ENCODE measurements at regions not wholly inside any gene's neighbourhood (a gene's known extent, or its start where the extent isn't known, plus 50 kb on each side); places are given as distances from the start of the nearest gene placed in this dataset.

DNA sequence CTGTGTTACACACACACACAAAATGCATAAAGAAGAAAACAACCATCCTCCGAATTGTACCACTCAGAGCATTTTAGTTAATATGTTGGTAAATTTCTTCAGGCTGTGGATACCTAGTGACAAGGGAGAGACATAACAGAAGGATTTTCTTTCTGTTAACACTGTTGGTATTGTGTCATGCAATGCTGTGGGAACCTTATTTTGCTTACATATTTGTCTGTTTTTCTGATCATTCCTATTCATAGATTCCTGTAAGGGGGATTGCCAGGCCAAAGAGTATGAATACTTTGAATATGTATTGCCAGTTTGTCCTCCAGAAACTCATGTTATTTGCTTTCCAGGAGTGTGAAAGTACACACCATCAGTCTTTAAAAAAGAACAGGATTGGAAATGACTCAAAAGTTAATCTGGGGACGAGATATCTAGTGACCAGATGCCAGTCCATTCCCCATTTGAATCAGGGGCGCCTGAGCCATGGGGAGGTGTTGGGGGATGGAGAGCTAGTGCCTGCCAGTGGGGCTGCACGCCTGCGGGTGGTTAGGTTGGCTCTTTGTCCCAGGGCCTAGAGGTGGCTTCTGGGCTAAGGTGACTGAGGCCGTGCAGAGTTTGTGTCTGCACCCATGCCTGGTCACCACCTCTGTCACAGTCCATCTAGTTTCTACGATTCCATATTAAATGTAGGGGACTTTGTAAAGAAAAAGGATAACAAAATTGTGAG, 142.0 kb downstream of the PTPN20 start:
- no peak for DNase-seq

DNA sequence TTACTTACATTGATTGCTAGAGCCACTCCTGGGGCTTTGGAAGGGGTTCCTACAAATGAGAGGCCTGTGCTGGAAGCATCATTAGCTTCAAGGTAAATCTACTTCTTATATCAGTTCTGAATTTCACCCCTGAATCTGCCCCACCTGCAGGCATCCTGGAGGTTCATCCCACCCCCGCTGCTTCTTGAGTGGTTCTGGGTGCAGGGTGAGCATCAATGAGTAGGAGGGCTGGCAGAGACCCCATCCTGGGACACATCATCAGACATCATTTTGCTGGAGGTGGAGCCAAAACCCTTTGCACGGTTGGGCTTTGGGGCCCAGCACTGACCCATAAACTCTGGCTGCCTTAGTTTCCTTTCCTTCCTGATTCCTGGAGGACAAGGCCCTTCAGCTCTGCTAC, 143.7 kb downstream of the PTPN20 start:
- no peak for DNase-seq

DNA sequence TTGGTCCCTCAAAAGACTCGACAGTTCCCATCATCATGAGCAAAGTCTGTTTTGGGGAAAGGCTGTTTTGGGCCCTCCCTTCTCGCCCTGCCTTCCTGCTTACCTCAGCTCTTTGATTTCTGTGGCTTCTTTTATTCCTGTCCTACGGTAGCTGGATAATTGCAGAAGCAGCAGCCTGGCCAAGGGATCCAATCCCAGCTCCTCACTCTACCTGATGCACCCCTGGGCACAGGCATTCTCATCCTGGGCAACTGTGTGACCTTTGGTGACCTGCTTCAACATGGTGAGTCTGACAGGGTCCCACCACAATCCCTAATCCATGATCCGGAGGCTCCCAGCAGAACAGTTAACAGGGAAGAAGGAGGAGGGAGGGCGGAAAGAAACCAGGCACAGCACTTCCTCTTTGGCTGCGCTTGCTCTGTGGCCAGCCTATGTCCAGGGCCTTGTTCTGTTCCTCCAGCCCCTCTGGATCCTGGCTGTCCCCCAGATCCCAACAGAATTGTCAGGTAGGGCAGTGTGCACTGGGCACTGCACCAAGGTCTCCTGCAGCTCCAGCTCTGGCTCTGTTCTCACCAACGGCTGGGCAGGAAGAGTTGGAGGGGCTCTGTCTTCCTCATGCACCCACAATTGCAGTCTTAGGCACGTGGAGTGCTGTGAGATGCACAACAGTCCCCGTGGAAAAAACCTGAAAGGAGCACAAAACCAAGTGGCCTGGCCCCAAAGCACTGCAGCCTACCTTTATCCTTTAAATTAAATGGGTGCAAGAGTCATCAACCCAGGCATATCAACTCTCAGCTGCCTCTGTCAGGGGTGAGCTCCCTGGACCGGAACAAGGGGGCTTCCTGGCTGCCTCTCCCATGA, 144.4 kb downstream of the PTPN20 start:
- no peak for DNase-seq

DNA sequence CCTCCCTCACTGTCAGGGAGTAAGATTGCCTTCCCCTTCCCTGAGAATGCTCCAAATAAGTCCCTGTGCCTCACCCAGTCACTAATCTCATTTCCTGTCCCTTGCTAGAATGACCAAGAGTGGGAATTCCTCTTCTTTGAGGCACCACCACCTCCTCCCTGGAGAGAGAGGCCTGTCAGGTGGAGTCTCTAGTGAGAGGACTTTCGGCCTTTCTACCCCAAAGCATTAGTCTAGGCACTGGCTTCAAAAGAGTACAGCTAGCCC, 145.0 kb downstream of the PTPN20 start:
- DNase-seq = no peak

DNA sequence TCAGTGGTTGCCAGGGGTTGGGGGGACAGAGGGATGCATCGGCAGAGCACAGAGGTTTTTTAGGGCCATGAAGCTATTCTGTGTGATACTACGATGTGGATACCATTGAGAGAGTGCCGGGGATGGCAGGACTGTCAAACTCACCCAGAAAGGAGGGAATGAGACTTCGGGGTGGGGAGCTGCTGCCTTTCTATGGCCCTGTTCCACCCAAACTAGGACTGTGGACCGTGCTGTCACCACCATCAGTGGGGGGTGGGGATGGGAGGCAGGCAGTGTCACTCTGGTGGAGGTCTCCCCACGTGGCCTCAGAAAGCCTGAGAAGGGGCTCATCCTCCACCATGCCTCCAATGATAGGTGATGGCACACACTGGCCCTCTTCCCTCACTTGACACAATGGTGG, 146.2 kb downstream of the PTPN20 start:
- no peak for DNase-seq

DNA sequence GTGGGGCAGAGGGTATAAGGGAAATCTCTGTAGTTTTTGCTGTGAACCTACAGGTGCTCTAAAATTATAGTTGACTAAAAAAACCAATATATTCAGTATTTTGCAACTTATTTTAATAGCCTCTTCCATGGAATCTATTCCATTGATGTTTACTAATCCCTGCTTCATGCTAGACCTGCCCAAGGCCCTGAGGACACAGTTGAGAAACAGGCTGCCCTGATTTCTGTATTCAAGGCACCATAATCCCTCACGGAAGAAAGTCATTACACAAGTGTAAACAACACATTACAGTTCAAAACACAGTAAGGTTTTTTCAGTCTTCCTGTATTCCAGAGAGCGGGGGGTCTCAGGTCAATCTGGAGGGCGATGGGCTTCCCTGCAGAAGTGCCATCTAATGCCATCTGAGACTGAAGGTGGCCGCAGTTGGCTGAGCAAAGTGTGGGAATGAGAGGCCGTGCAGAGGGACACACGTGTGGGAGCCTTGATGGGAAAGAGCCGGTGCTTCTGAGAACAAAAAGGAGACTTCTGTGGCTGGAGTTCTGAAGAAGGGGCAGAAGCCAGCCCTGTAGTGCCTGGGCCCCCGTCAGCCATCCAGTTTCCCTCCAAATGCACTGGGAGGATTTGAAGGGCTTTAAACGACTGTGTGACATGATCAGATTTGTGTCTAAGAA, 146.9 kb downstream of the PTPN20 start:
- DNase-seq = no peak

DNA sequence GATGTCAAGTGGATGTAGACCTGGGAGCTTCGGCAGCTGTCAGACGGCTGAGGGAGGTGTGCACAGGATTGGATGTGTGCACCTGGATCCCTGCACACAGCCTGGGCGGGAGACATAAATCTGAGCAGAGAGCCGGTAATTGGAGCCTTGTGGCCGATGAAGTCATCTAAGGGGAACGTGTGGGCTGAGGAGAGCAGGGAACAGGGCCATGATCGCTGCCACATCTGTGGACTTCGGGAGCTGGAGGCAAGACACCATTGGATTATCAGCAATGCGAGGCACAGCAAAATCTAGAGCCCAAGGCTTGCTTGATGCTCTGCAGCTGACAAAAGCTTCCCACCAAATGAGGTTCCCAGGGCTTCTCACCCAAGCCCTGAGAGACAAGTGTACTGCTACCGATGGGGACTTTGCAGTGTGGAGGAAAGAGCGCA, 147.7 kb downstream of the PTPN20 start:
- no peak for DNase-seq

DNA sequence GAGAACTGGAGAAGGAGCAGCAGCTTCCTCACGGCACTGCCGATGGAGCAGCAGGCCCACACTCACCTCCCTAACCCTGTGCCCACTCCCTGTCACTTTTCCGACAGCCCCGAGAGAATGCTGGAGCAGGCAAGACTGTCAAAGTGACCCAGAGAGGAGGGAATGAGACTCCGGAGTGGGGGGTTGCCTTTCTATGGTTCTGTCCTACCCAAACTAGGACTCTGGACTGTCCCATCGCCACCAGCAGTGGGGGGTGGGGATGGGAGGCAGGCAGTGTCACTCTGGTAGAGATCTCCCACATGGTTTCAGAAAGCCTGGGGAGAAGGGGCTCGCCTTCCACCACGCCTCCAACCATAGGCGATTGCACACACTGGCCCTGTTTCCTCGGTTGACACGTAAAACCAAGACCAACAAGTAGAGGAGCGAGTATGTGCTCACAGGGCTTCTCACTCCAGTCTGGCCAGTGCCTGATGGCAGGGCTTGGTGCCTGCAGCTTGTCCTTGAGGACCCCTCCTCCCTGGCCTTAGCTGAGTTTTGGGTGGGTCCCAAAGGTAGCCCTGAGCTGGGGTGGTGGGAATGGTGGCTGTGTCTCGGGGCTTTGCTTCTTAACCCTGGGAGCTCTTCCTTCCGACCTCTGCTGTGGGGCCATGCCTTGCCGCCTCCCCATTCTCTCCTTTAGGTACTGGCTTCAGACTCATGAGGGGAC, 148.5 kb downstream of the PTPN20 start:
- DNase-seq = no peak

DNA sequence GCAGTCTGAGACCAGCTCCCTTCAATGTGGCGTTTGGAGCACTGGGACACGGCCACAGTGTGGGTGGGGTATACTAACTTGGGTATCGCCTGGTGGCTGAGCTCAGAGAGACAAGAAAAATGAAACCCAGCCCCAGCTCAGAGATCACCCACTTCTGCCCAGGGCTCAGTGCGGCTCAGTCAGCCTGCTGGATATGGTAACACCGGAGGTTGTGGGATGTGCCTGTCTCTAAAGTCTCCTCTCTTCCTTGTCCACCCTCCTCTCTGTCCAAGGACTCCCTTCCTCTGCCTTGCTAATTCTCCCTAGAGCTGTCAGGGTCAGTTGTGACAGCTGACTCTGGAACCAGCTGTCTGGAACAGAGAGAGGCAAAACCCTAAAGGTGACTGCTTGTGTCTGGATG, 149.1 kb downstream of the PTPN20 start:
- no peak for DNase-seq

DNA sequence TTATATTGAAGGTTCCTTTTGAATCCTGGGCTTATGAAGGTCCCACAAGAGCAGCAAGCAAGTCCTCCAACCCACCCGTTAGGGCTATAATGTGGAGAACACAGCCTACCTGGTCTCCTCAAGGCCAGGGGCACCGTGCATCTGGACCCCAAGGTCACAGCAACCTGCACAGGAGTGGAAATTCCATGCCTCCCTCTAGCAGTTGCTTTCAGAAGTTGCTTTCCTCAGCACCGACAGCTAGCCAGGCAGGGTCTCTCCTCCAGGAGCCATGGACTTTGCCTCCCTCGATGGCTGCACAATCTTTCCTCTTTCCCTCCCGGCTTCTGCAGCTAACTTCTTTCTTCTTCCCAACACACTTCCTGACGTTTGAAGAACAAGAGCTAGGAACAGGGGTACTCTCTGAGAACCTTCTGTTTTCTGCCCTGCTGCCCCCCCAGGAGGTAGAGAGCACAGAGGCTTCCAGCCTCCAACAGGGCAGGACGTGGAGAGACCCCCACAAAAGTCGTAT, 149.8 kb downstream of the PTPN20 start:
- DNase-seq = no peak

DNA sequence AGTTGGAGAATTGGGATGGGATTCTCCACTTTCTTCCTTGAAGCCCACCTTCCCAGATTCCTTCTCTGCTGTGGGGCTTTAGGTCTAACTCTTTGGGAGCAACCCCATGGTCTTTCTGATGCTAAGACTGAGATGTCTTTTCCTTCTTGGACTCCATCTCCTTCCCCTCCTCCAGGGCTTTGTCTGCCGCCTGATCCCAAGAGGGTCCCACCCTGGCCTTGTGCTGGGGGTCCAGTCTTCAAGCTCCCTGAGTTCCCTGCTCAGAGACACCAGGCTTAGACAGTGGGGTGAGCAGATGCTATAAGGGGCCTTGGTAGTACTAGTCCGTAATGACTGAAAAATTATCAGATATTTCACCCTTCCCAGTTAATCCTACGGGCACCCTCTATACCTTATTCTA, 150.5 kb downstream of the PTPN20 start:
- no peak for DNase-seq

DNA sequence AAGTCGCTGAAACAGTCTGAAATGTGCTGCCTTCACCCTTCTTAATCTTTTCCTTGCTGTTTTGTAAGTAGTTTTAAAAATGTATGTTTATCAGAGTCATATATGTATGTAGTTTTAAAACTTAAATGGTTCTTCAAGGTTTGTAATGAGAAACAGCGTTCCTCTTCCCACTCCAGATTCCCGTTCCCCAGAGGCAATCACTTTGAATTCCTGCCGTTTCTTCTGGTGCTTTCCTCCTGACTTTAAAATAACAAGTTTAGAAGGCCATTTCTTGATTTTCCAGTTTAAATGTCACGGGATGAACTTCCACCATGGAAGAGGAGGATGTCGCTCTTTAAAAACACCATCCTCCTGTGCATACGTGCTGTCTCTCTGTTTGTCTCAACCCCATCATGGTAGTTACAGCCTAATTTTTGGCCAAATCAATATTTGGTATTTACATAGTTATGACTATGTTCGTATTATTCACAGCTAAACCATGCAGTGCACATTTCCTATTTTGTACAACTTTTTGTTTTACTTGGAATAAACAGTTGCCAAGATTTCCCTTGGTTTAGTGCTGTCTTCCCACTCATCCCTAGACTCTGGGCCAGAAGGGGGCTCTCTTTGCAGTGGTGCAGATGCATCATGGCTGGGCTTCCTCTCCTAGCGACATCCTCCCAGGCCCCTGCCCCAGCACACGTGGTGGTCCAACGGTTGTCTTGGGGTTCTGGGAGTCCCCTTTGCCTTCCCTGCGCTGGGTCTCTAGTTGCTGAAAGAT, 151.4 kb downstream of the PTPN20 start:
- DNase-seq = no peak

DNA sequence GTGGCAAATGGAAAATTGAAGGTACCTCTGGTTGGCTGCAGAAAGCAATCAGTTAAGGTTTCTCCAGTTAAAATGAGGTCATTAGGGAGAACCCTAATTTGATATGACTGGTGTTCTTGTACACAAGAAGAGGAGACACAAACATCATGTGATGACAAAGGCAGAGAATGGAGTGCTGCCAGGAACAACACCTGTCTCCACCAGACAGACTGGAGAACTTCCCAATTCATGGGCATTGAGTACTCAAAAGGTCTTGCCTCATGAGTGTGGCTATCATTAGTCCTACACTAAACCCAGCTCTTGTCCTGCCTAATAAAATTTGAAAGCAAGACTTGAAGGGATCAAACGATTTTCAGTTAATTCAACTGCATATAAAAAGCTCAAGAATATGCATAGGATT, 152.6 kb downstream of the PTPN20 start:
- DNase-seq = no peak

DNA sequence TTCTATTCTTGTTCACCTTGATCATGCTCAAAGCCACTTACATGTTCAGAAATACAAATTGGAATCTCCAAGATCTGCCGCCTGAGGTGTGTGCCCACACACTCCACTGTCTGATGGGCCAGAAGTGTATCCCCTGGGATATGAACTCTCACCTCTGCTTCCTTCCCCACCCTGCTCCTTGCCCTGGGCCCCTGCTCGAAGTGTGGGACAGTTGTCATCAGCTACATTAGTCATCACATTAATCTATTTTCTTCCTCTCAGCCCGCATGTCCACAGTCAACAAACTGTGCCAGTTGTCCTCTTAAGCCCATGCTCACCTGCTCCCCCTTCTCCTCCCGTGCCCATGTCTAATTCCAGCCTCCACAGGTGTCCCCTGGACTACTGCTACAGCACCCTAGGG, 154.7 kb downstream of the PTPN20 start:
- DNase-seq = no peak

DNA sequence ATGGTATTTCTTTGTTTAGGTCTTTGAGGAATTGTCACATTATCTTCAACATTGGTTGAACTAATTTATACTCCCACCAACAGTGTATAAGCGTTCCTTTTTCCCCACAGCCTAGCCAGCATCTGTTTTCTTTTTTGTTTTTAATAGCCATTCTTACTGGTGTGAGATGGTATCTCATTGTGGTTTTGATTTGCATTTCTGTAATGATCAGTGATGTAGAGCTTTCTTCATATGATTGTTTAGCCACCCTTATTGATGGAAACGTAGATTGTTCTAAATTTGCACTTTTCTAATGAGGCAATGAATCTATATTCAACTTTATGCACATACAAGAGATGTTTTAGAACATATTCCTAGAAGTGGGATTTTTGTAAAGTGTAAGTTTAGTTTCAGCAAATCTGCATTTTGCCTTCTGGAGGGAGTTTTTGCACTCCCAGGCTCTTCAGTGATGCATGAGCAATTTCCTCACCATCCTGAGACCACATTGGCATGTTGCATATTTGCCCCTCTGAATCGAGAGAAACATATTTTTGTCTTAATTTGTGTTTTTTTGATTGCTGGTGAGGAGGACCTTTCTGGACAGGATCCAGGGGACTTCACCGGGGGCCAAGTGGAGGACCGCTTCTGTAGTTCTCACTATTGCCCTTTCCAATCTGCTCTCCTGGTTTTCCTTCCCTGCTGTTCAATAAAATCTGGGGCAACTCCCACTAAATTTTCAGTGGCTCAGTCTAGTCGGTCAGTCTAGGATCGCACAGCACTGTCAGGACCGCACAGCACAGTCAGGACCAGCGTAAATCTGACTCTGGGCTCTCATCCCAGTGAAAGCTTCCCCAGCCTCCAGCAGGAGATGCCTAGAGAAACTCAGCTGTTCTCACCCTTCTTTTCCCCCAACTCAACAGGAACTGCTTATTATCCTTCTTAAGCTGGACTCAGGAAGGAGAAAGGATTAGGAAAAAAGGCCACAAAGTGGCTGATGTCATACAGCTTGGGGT, 157.0 kb downstream of the PTPN20 start:
- no peak for DNase-seq

DNA sequence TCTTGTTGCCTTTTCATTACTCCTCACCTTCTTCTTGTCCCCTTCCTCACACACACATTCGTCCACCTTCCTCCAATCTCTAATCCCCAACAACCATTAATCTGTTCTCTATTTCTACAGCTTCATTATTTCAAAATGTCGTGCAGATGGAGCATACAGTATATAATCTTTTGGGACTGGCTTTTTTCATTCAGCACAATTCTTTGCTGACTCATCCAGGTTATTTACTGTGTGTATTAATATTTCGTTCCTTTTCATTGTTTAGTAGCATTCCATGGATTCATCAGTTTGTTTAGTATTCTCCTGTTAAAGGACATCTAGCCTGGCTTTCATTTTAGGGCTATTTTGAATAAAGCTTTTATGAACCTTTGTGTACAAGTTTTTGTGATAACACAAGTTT, 159.3 kb downstream of the PTPN20 start:
- DNase-seq = no peak

DNA sequence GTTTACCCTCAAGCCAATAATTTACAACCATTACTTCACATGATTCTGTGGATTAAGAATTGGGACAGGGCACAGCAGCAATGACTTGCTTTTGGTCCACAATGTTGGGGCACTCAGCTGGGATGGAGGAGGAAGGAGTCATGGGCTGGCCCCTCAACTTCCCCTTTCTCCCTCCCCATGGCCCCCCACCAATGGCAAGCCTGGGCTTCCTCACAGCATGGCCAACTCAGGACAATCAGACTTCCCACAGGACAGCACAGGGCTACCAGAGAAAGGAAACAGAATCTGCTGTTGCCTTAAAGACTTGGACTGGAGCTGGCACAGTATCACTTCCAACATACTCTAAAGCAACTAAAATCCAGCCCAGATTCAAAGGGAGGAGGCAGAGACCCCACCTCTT, 160.7 kb downstream of the PTPN20 start:
- no peak for DNase-seq

DNA sequence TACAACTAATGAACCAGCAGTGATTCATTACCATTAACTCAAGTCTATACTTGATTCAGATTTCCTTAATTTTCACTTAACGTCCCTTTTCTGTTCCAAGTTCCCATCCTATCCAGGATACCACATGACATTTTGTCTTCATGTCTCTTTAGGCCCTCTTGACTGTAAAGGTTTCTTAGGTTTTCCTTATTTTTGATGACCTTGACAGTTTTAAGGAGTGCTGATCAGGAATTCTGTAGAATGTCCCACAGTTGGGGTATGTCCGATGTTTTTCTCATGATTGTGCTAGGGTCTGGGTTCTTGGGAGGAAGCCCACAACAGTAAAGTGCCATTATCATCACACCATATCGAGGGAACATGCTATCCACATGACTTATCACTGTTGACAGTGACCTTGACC, 162.7 kb downstream of the PTPN20 start:
- DNase-seq = no peak

DNA sequence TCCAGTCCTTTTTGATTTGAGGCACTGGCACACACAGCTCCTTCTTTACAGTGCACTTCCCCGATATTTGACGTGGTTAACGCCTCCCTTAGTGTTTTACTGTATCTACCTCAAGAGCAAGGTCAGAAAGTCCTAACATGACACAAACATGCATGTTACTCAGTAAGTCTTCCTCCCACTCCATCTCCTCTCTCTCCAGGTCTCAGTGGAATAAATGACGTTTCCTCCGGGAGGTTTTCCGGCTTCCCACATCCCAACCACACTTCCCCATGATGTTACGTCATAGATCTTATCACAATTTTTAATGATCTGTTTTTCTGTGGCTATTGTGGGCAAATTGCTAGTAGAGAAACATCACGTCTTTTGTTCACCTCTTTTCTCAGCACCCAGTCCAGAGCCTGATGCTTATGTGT, 165.7 kb downstream of the PTPN20 start:
- DNase-seq = peak; percentile 19

DNA sequence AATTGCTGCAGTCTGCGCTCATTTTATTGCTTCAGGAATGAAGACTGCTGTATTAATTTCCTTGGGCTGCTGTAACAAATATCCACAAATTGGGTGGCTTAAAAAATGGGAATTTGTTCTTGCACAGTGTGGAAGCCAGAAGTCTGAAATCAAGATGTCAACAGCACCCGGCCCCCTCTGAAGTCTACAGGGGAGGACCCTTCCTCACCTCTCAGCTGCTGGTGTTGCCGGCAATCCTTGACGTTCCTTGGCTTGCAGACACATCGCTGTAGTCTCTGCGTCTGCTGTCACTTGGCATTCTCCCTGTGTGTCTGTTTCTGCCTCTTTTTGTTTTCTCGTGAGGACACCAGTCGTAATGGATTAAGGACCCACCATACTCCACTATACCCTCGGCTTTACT, 166.2 kb downstream of the PTPN20 start:
- DNase-seq = no peak

DNA sequence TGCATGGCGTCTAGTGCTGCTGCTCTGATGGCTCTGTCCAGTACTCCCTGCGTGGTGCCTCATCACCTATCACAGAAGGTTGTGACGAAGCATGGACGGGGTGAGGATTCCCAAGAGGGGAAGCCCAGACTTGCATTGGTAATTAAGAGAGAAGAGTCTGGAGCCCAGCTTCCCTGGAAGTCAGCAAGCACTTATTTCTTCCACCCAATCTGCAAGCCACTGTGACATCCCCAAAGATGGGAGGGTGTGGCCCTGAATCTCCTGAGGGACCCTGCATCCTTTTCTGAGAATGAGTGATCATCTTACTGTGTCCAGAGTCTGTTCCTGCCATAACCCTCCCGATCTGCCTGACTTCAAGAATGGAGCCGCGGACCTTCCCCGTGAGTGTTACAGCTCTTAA, 166.7 kb downstream of the PTPN20 start:
- DNase-seq = no peak
